ENCODE measurements at regions not wholly inside any gene's neighbourhood (a gene's known extent, or its start where the extent isn't known, plus 50 kb on each side); places are given as distances from the start of the nearest gene placed in this dataset.
"Not testable (repeated sequence)": the region's sequence is repeated elsewhere in the genome, so short reads cannot be mapped to it uniquely, and the experiment has no call there.

- TF ChIP-seq POLR2A, CTCF (IDR thresholded peaks at IDR 0.05): not testable (repeated sequence)
Measured at GRCh38 chr2:37757456-37757855, 86.0 kb upstream of the CDC42EP3 start.
